H1 (cell line): ENCODE measurements at regions not wholly inside any gene's neighbourhood (a gene's known extent, or its start where the extent isn't known, plus 50 kb on each side); places are given as distances from the start of the nearest gene placed in this dataset.

Source experiments
- CTCF ChIA-PET: fragments of 300-600 bp; sonication (Branson Sonifier 250); formaldehyde crosslinking; loops from one replicate; lab custom pipeline; 2021; ENCODE audit not compliant: partially characterized antibody; lab: Charles Lee
- POLR2A ChIA-PET: fragments of 300-600 bp; sonication (Branson Sonifier 250); formaldehyde crosslinking; loops from one replicate; lab custom pipeline; 2021; ENCODE audit warnings: inconsistent platforms; ENCODE audit not compliant: partially characterized antibody; lab: Charles Lee
- DNase-seq, 2 experiments: peaks; one replicate each; pipeline versions ENCODE4 v3.0.0 to v3.0.0-alpha.2; 2010 to 2022; ENCODE audit warnings: low spot score in 2 of 2, low read depth in 1 of 2, mixed read lengths in 1 of 2
- FAIRE-seq: peaks from 2 replicates; lab custom pipeline; 2011; peaks lifted over from hg19 to GRCh38; lab: Jason Lieb, UNC
- H2AFZ ChIP-seq: 2 replicates; pipeline ENCODE4 v1.8.1; 2012; ENCODE audit warnings: low read length, inconsistent platforms
- H2AK5ac ChIP-seq: 2 replicates; pipeline ENCODE4 v1.6.1; 2013; ENCODE audit warnings: low read depth, low read length
- H2BK120ac ChIP-seq: replicated peaks from 2 replicates; pipeline ENCODE3; 2013; ENCODE audit warnings: low read depth, low read length, inconsistent platforms
- H2BK12ac ChIP-seq: 2 replicates; pipeline ENCODE4 v1.6.1; 2013; ENCODE audit warnings: low read depth, low read length
- H2BK15ac ChIP-seq: 2 replicates; pipeline ENCODE4 v1.6.1; 2013; ENCODE audit warnings: low read length
- H2BK20ac ChIP-seq: 2 replicates; pipeline ENCODE4 v1.6.1; 2013; ENCODE audit warnings: low read length
- H2BK5ac ChIP-seq: 2 replicates; pipeline ENCODE4 v1.6.1; 2013; ENCODE audit warnings: low read depth, low read length
- H3K14ac ChIP-seq: 2 replicates; pipeline ENCODE4 v1.6.1; 2013; ENCODE audit warnings: inconsistent platforms; ENCODE audit not compliant: insufficient read length
- H3K18ac ChIP-seq: 2 replicates; pipeline ENCODE4 v1.6.1; 2013; ENCODE audit warnings: low read length; ENCODE audit errors: extremely low read depth
- H3K23ac ChIP-seq: 2 replicates; pipeline ENCODE4 v1.6.1; 2013; ENCODE audit warnings: inconsistent platforms; ENCODE audit not compliant: insufficient read length
- H3K23me2 ChIP-seq: 2 replicates; pipeline ENCODE4 v1.6.1; 2013; ENCODE audit warnings: low read depth, low read length
- H3K27ac ChIP-seq: 2 replicates; pipeline ENCODE4 v1.6.1; 2011; ENCODE audit warnings: low read depth, low read length, inconsistent platforms
- H3K27me3 ChIP-seq, 4 experiments: replicated peaks in 1 of 4; 1 replicate in 1 of 4; 2 replicates in 3 of 4; pipeline versions ENCODE4 v1.6.1 to v1.8.1; 2011 to 2013; ENCODE audit warnings: low read length in 3 of 4, mild to moderate bottlenecking in 3 of 4, inconsistent platforms in 2 of 4, mixed read lengths in 2 of 4, moderate library complexity in 1 of 4; ENCODE audit not compliant: control insufficient read depth in 3 of 4, insufficient read depth in 3 of 4; ENCODE audit errors: extremely low read depth in 1 of 4
- H3K36me3 ChIP-seq, 4 experiments: 2 replicates each; pipeline versions ENCODE4 v1.6.1 to v1.8.1; 2011 to 2013; ENCODE audit warnings: mild to moderate bottlenecking in 4 of 4, low read length in 3 of 4, moderate library complexity in 2 of 4, control low read depth in 1 of 4, inconsistent platforms in 1 of 4; ENCODE audit not compliant: insufficient read depth in 4 of 4, control insufficient read depth in 2 of 4
- H3K4ac ChIP-seq: replicated peaks from 2 replicates; pipeline ENCODE3; 2013; ENCODE audit warnings: low read length, low read depth, mixed read lengths, inconsistent platforms; ENCODE audit not compliant: insufficient read length
- H3K4me1 ChIP-seq, 4 experiments: replicated peaks in 1 of 4; 1 replicate in 1 of 4; 2 replicates in 3 of 4; pipeline versions ENCODE4 v1.6.1 to v1.8.1; 2011 to 2013; ENCODE audit warnings: low read length in 3 of 4, inconsistent platforms in 2 of 4, mixed read lengths in 1 of 4; ENCODE audit not compliant: insufficient read depth in 4 of 4, control insufficient read depth in 3 of 4
- H3K4me2 ChIP-seq, 2 experiments: 2 replicates each; pipeline versions ENCODE4 v1.6.1 to v1.8.1; 2011 to 2013; ENCODE audit warnings: low read depth in 2 of 2, low read length in 2 of 2, control low read depth in 1 of 2, inconsistent platforms in 1 of 2, mild to moderate bottlenecking in 1 of 2; ENCODE audit not compliant: insufficient read depth in 1 of 2
- H3K4me3 ChIP-seq, 4 experiments: fragments of 200-600, 300-600 bp in 1 of 4; sonication (generic), shearing (Covaris generic), sonication (Bioruptor Twin) in 1 of 4; 2 replicates each; pipeline versions ENCODE4 v1.5.1 to v1.8.1; 2011 to 2016; ENCODE audit warnings: low read length in 4 of 4, low read depth in 3 of 4, control low read depth in 2 of 4, inconsistent platforms in 2 of 4, mild to moderate bottlenecking in 2 of 4, mixed read lengths in 1 of 4, moderate library complexity in 1 of 4; ENCODE audit not compliant: insufficient read depth in 2 of 4; ENCODE audit errors: extremely low read depth in 1 of 4
- H3K56ac ChIP-seq: replicated peaks from 2 replicates; pipeline ENCODE3; 2013; ENCODE audit warnings: low read depth, mild to moderate bottlenecking, mixed read lengths, low read length, inconsistent platforms; ENCODE audit not compliant: insufficient read length
- H3K79me1 ChIP-seq: 2 replicates; pipeline ENCODE4 v1.6.1; 2013; ENCODE audit warnings: low read depth, low read length, control low read depth
- H3K79me2 ChIP-seq, 2 experiments: 2 replicates each; pipeline versions ENCODE4 v1.6.1 to v1.8.1; 2012 to 2013; ENCODE audit warnings: low read length in 2 of 2, mild to moderate bottlenecking in 2 of 2, inconsistent platforms in 1 of 2; ENCODE audit not compliant: insufficient read depth in 2 of 2, control insufficient read depth in 1 of 2
- H3K9ac ChIP-seq, 4 experiments: replicated peaks in 1 of 4; 1 replicate in 1 of 4; 2 replicates in 3 of 4; pipeline versions ENCODE4 v1.6.1 to v1.8.1; 2011 to 2013; ENCODE audit warnings: low read depth in 3 of 4, low read length in 3 of 4, control low read depth in 2 of 4, mild to moderate bottlenecking in 2 of 4, moderate library complexity in 2 of 4, inconsistent platforms in 1 of 4; ENCODE audit errors: extremely low read depth in 1 of 4
- H3K9me3 ChIP-seq, 2 experiments: 2 replicates each; pipeline versions ENCODE4 v1.6.1 to v1.8.1; 2012 to 2013; ENCODE audit warnings: mild to moderate bottlenecking in 2 of 2, moderate library complexity in 2 of 2, control low read depth in 1 of 2, inconsistent platforms in 1 of 2, low read depth in 1 of 2, low read length in 1 of 2, mixed read lengths in 1 of 2; ENCODE audit not compliant: insufficient read depth in 2 of 2
- H4K20me1 ChIP-seq, 2 experiments: replicated peaks in 1 of 2; 2 replicates each; pipeline versions ENCODE3 to v1.8.1; 2011 to 2013; ENCODE audit warnings: inconsistent platforms in 2 of 2, low read length in 2 of 2, mild to moderate bottlenecking in 1 of 2; ENCODE audit not compliant: insufficient read depth in 2 of 2, control insufficient read depth in 1 of 2
- H4K5ac ChIP-seq: 2 replicates; pipeline ENCODE4 v1.6.1; 2013; ENCODE audit warnings: low read length, low read depth, mixed read lengths, inconsistent platforms; ENCODE audit not compliant: insufficient read length
- H4K8ac ChIP-seq: 2 replicates; pipeline ENCODE4 v1.8.0; 2013; ENCODE audit warnings: mild to moderate bottlenecking, moderate library complexity, low read length, inconsistent platforms; ENCODE audit not compliant: insufficient read depth; ENCODE audit errors: extremely low read depth
- H4K91ac ChIP-seq: replicated peaks from 2 replicates; pipeline ENCODE3; 2013; ENCODE audit warnings: low read length, mixed read lengths, inconsistent platforms; ENCODE audit not compliant: insufficient read length
- ASH2L ChIP-seq: fragments of 200-600, 300-600 bp; sonication (generic); IDR thresholded peaks from one replicate; pipeline ENCODE4 v1.7.1; 2017; ENCODE audit warnings: low read length
- BRCA1 ChIP-seq: IDR thresholded peaks from 2 replicates; pipeline ENCODE4 v1.6.1; 2012; ENCODE audit warnings: low read depth, low read length, improper control_type of control experiment
- CTBP2 ChIP-seq: IDR thresholded peaks from 2 replicates; pipeline ENCODE4 v1.7.0; 2011; ENCODE audit warnings: borderline replicate concordance, mild to moderate bottlenecking, moderate library complexity, mixed read lengths, low read length; ENCODE audit not compliant: insufficient read depth, insufficient read length
- EP300 ChIP-seq, 2 experiments: IDR thresholded peaks; 1 replicate in 1 of 2; 2 replicates in 1 of 2; pipeline ENCODE4 v1.6.1; 2011 to 2012; ENCODE audit warnings: low read depth in 2 of 2, low read length in 2 of 2, mild to moderate bottlenecking in 2 of 2, borderline replicate concordance in 1 of 2, inconsistent platforms in 1 of 2, moderate library complexity in 1 of 2
- NRF1 ChIP-seq: IDR thresholded peaks from 2 replicates; pipeline ENCODE4 v1.6.1; 2011; ENCODE audit warnings: mild to moderate bottlenecking, low read depth, low read length, improper control_type of control experiment
- POU5F1 ChIP-seq: IDR thresholded peaks from 2 replicates; pipeline ENCODE4 v1.6.1; 2011; ENCODE audit warnings: low read depth, mild to moderate bottlenecking, low read length, moderate library complexity
- SIRT6 ChIP-seq: IDR thresholded peaks from one replicate; pipeline ENCODE4 v1.7.1; 2012; ENCODE audit warnings: low read length, inconsistent platforms
- TAF7 ChIP-seq: optimal IDR thresholded peaks from 2 replicates; pipeline ENCODE3; 2011; ENCODE audit warnings: low read depth, mild to moderate bottlenecking, inconsistent platforms, low read length, moderate library complexity, borderline replicate concordance
- WGBS, 2 experiments: shearing (Covaris generic) in 1 of 2; methylation state at CpG; one replicate each; pipeline versions ENCODE4 v1.1.6 to v1.1.7; 2013 to 2015; ENCODE audit warnings: low lambda C conversion rate in 2 of 2, mixed read lengths in 2 of 2, inconsistent platforms in 1 of 2, low coverage in 1 of 2, missing lambda C conversion rate in 1 of 2; ENCODE audit not compliant: insufficient replicate concordance in 2 of 2, insufficient coverage in 1 of 2, insufficient read length in 1 of 2; ENCODE audit errors: extremely low coverage in 1 of 2, missing lambda C conversion rate in 1 of 2; 5-methylcytosine and 5-hydroxymethylcytosine counted together
- TF ChIP-seq, protein P1 (sequence below): IDR thresholded peaks from 2 replicates; pipeline ENCODE4 v1.6.1; 2012; ENCODE audit warnings: inconsistent platforms
- TF ChIP-seq, protein P2 (sequence below): IDR thresholded peaks from 2 replicates; pipeline ENCODE4 v1.6.1; 2011; ENCODE audit warnings: low read length, improper control_type of control experiment

DNA sequence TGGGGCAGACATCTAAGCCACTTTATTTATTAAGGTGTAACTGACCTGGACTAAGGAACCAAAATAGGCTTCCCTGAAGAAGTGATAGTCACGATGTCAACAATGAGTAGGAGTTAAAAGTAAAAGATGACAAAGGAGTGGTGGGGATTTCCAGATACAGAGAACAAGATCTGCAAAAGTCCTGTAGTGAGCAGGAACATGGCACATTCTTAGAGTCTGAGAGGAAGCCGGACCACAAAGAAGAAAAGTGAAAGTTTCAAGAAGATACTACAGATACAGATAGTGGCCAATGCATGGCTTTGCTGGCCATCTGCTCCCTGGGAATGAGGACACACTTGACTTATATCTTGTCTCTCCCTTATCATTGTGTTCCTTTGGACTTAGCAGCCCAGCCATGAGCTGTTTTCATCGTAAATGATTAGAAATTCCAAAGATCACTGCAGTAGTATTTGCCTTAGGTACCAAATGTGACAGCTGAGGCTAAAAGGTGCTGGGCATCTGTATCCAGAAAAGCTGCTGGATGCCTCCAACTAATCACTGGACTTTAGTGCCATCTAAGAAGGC, 302.4 kb upstream of the NR5A2 start:
- peak overlapping the region; percentile 20; the same call in 1 of the 2 replicates for H2AFZ ChIP-seq
- H2BK15ac ChIP-seq: no peak overlapping the region; the same call in 1 of the 2 replicates
- FAIRE-seq: no peak
- no peak overlapping the region for H2AK5ac ChIP-seq
- no peaks in the 10 kb centered on the region for H3K4me1 ChIP-seq
- no peak overlapping the region for H3K23ac ChIP-seq
- POLR2A ChIA-PET: no interaction called here
- H3K4ac ChIP-seq: no peak overlapping the region
- no peak overlapping the region for H2BK120ac ChIP-seq
- no peak overlapping the region for H3K4me2 ChIP-seq
- no peaks in the 10 kb centered on the region for H3K9me3 ChIP-seq
- H2BK20ac ChIP-seq: no peak overlapping the region
- H3K4me3 ChIP-seq: no peak overlapping the region
- no peaks in the 10 kb centered on the region for H3K27me3 ChIP-seq
- no peak overlapping the region for H3K56ac ChIP-seq
- no peak for TF ChIP-seq CTBP2
- TF ChIP-seq, protein P1, sequence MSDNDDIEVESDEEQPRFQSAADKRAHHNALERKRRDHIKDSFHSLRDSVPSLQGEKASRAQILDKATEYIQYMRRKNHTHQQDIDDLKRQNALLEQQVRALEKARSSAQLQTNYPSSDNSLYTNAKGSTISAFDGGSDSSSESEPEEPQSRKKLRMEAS: no peak
- TF ChIP-seq EP300 (IDR thresholded peaks at IDR 0.05; ENCODE audit: borderline replicate concordance in 1 of 2, low read depth in 2 of 2, low read length in 2 of 2): no peak
- no peak for TF ChIP-seq ASH2L
- TF ChIP-seq NRF1: no peak
- TF ChIP-seq, protein P2, sequence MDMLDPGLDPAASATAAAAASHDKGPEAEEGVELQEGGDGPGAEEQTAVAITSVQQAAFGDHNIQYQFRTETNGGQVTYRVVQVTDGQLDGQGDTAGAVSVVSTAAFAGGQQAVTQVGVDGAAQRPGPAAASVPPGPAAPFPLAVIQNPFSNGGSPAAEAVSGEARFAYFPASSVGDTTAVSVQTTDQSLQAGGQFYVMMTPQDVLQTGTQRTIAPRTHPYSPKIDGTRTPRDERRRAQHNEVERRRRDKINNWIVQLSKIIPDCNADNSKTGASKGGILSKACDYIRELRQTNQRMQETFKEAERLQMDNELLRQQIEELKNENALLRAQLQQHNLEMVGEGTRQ: no peak
- TF ChIP-seq BRCA1: no peak
- no peak for TF ChIP-seq POU5F1
- TF ChIP-seq TAF7: no peak
- no peak for TF ChIP-seq SIRT6
- no peaks in the 10 kb centered on the region for H4K20me1 ChIP-seq
- H3K9ac ChIP-seq: no peak overlapping the region
- H3K23me2 ChIP-seq: no peaks in the 10 kb centered on the region
- H4K8ac ChIP-seq: no peak overlapping the region
- no peak overlapping the region for H3K27ac ChIP-seq
- no peak overlapping the region for H3K14ac ChIP-seq
- H3K79me1 ChIP-seq: no peaks in the 10 kb centered on the region
- DNase-seq: no peak
- no peak overlapping the region for H4K91ac ChIP-seq
- CTCF ChIA-PET: no interaction called here
- H2BK12ac ChIP-seq: no peak overlapping the region
- H2BK5ac ChIP-seq: no peak overlapping the region
- no peak overlapping the region for H3K18ac ChIP-seq
- WGBS, 2 experiments: 91% methylated on average over 3 of the region's 3 CpGs; no CpG with 5 or more reads in 1 of the 2 experiments
- H4K5ac ChIP-seq: no peak overlapping the region
- H3K36me3 ChIP-seq: no peaks in the 10 kb centered on the region
- H3K79me2 ChIP-seq: no peaks in the 10 kb centered on the region
